ENCODE measurements at regions not wholly inside any gene's neighbourhood (a gene's known extent, or its start where the extent isn't known, plus 50 kb on each side); places are given as distances from the start of the nearest gene placed in this dataset.

- Histone ChIP-seq H3K27me3 (ENCODE audit: insufficient read depth, low read depth, severe bottlenecking) (peaks cover 81% of the 10 kb centered on the region), H3K4me3 (ENCODE audit: low read depth, low read length) (no peak overlapping the region), H3K27ac (no peak overlapping the region), H3K36me3 (no peaks in the 10 kb centered on the region), H3K9me3 (ENCODE audit: severe bottlenecking) (no peaks in the 10 kb centered on the region)
- no peak for TF ChIP-seq CTCF (IDR thresholded peaks at IDR 0.05; ENCODE audit: low read depth, low read length)
- DNase-seq = no peak
Observed at GRCh38 chr15:93212578-93212977, 123.6 kb upstream of the RGMA start.

GRCh38 chr15:93210995-93211394, 122.0 kb upstream of the RGMA start:
- no peak for DNase-seq
- Histone ChIP-seq H3K9me3 (ENCODE audit: severe bottlenecking) (no peaks in the 10 kb centered on the region), H3K27ac (no peak overlapping the region), H3K4me3 (ENCODE audit: low read depth, low read length) (no peak overlapping the region), H3K36me3 (no peaks in the 10 kb centered on the region), H3K27me3 (ENCODE audit: insufficient read depth, low read depth, severe bottlenecking) (peaks cover 82% of the 10 kb centered on the region)
- no peak for TF ChIP-seq CTCF (IDR thresholded peaks at IDR 0.05; ENCODE audit: low read depth, low read length)

GRCh38 chr15:93209690-93210445, 120.9 kb upstream of the RGMA start:
- H3K4me3 ChIP-seq (ENCODE audit: low read depth, low read length) = no peak overlapping the region
- no peak for DNase-seq
- H3K27me3 ChIP-seq (ENCODE audit: insufficient read depth, low read depth, severe bottlenecking) = peaks cover 82% of the 10 kb centered on the region
- H3K9me3 ChIP-seq (ENCODE audit: severe bottlenecking) = no peaks in the 10 kb centered on the region
- TF ChIP-seq CTCF (IDR thresholded peaks at IDR 0.05; ENCODE audit: low read depth, low read length) = no peak
- no peaks in the 10 kb centered on the region for H3K36me3 ChIP-seq
- H3K27ac ChIP-seq = no peak overlapping the region

- no peak for TF ChIP-seq CTCF (IDR thresholded peaks at IDR 0.05; ENCODE audit: low read depth, low read length)
- Histone ChIP-seq H3K27ac (no peak overlapping the region), H3K4me3 (ENCODE audit: low read depth, low read length) (no peak overlapping the region), H3K9me3 (ENCODE audit: severe bottlenecking) (no peaks in the 10 kb centered on the region), H3K27me3 (ENCODE audit: insufficient read depth, low read depth, severe bottlenecking) (peaks cover 82% of the 10 kb centered on the region), H3K36me3 (no peaks in the 10 kb centered on the region)
- no peak for DNase-seq
Observed at GRCh38 chr15:93206893-93207292, 117.9 kb upstream of the RGMA start.

- no peak overlapping the region for H3K4me3 ChIP-seq (ENCODE audit: low read depth, low read length)
- peaks cover 84% of the 10 kb centered on the region for H3K27me3 ChIP-seq (ENCODE audit: insufficient read depth, low read depth, severe bottlenecking)
Observed at GRCh38 chr15:93205413-93205812, 116.4 kb upstream of the RGMA start.

More at GRCh38 chr15:93205413-93205812, 116.4 kb upstream of the RGMA start:
- DNase-seq = no peak
- H3K9me3 ChIP-seq (ENCODE audit: severe bottlenecking) = no peaks in the 10 kb centered on the region
- no peak overlapping the region for H3K27ac ChIP-seq
- no peak for TF ChIP-seq CTCF (IDR thresholded peaks at IDR 0.05; ENCODE audit: low read depth, low read length)
- no peaks in the 10 kb centered on the region for H3K36me3 ChIP-seq
